WTC11 (cell line): ENCODE measurements at regions not wholly inside any gene's neighbourhood (a gene's known extent, or its start where the extent isn't known, plus 50 kb on each side); places are given as distances from the start of the nearest gene placed in this dataset.

Experiments
- ATAC-seq: fragments of 200-7000 bp; cut with Tn5 transposase; 2 replicates; pipeline ENCODE4 v1.10.0; 2021; ENCODE audit warnings: mild to moderate bottlenecking, moderate library complexity
- CTCF ChIA-PET: fragments of 300-600 bp; sonication (Branson Sonifier 250); formaldehyde crosslinking; loops from one replicate; lab custom pipeline; 2021; ENCODE audit warnings: antibody characterized with exemption; lab: Charles Lee
- POLR2A ChIA-PET: fragments of 350-600 bp; sonication (Branson Sonifier 250); formaldehyde crosslinking; loops from one replicate; lab custom pipeline; 2021; ENCODE audit warnings: antibody characterized with exemption; lab: Charles Lee
- DNase-seq: peaks from one replicate; pipeline ENCODE4 v3.0.0; 2021; ENCODE audit warnings: low spot score
- H3K27ac Mint-ChIP-seq: 2 replicates; pipeline ENCODE4 v1.8.0; 2021; ENCODE audit warnings: mixed read lengths
- H3K27me3 Mint-ChIP-seq: 2 replicates; pipeline ENCODE4 v1.8.0; 2021; ENCODE audit warnings: low read depth, mild to moderate bottlenecking, moderate library complexity, mixed read lengths
- H3K36me3 Mint-ChIP-seq: 2 replicates; pipeline ENCODE4 v1.8.0; 2021; ENCODE audit warnings: mixed read lengths
- H3K4me1 Mint-ChIP-seq: 2 replicates; pipeline ENCODE4 v1.8.0; 2022; ENCODE audit warnings: mixed read lengths
- H3K4me3 Mint-ChIP-seq: 2 replicates; pipeline ENCODE4 v1.8.0; 2021; ENCODE audit warnings: mild to moderate bottlenecking, moderate library complexity, mixed read lengths
- H3K9me3 Mint-ChIP-seq: 2 replicates; pipeline ENCODE4 v1.8.0; 2021; ENCODE audit warnings: mixed read lengths
- CREB1 ChIP-seq: sonication (generic); formaldehyde crosslinking; IDR thresholded peaks from 2 replicates; pipeline ENCODE4 v1.8.0; 2023; ENCODE audit warnings: mild to moderate bottlenecking, missing genetic modification reagents
- ETV6 ChIP-seq: sonication (generic); formaldehyde crosslinking; IDR thresholded peaks from 2 replicates; pipeline ENCODE4 v1.8.1; 2022; ENCODE audit warnings: mild to moderate bottlenecking, missing genetic modification reagents
- FOXP1 ChIP-seq: sonication (generic); formaldehyde crosslinking; IDR thresholded peaks from 2 replicates; pipeline ENCODE4 v1.8.0; 2022; ENCODE audit warnings: missing genetic modification reagents, mild to moderate bottlenecking, moderate library complexity, borderline replicate concordance
- HMGA2 ChIP-seq: fragments of 250-450 bp; sonication (Bioruptor Pico); IDR thresholded peaks from 2 replicates; pipeline ENCODE4 v1.4.0; 2021; ENCODE audit warnings: mild to moderate bottlenecking, moderate library complexity
- NFATC4 ChIP-seq: fragments of 250-450 bp; sonication (Bioruptor Pico); IDR thresholded peaks from 2 replicates; pipeline ENCODE4 v1.9.0; 2021; ENCODE audit warnings: mild to moderate bottlenecking
- NR2C2 ChIP-seq: sonication (generic); formaldehyde crosslinking; IDR thresholded peaks from 2 replicates; pipeline ENCODE4 v1.8.0; 2022; ENCODE audit warnings: mild to moderate bottlenecking, missing genetic modification reagents
- SP1 ChIP-seq: sonication (generic); formaldehyde crosslinking; conservative IDR thresholded peaks from 2 replicates; pipeline ENCODE4 v1.8.1; 2022; ENCODE audit warnings: missing genetic modification reagents
- TCF7 ChIP-seq: sonication (generic); formaldehyde crosslinking; IDR thresholded peaks from 2 replicates; pipeline ENCODE4 v1.8.0; 2022; ENCODE audit warnings: mild to moderate bottlenecking, low read depth, missing genetic modification reagents, moderate library complexity
- TP53 ChIP-seq: sonication (generic); formaldehyde crosslinking; IDR thresholded peaks from 2 replicates; pipeline ENCODE4 v1.8.1; 2023; ENCODE audit warnings: mild to moderate bottlenecking, missing genetic modification reagents
- ZNF232 ChIP-seq: sonication (generic); formaldehyde crosslinking; IDR thresholded peaks from 2 replicates; pipeline ENCODE4 v1.8.0; 2022; ENCODE audit warnings: mild to moderate bottlenecking, missing genetic modification reagents
- TF ChIP-seq, protein P1 (sequence below): sonication (generic); formaldehyde crosslinking; IDR thresholded peaks from 2 replicates; pipeline ENCODE4 v1.8.0; 2023; ENCODE audit warnings: missing genetic modification reagents
- TF ChIP-seq, protein P2 (sequence below): sonication (generic); formaldehyde crosslinking; IDR thresholded peaks from 2 replicates; pipeline ENCODE4 v1.8.0; 2022; ENCODE audit warnings: mild to moderate bottlenecking, missing genetic modification reagents
- TF ChIP-seq, protein P3 (sequence below): sonication (generic); formaldehyde crosslinking; IDR thresholded peaks from 2 replicates; pipeline ENCODE4 v1.8.0; 2022; ENCODE audit warnings: mild to moderate bottlenecking, missing genetic modification reagents
- TF ChIP-seq, protein P4 (sequence below): fragments of 200-600 bp; IDR thresholded peaks from 2 replicates; pipeline ENCODE4 v1.8.0; 2022; ENCODE audit warnings: antibody characterized with exemption
- TF ChIP-seq, protein P5 (sequence below): sonication (generic); formaldehyde crosslinking; IDR thresholded peaks from 2 replicates; pipeline ENCODE4 v1.8.1; 2022; ENCODE audit warnings: missing genetic modification reagents, borderline replicate concordance
- TF ChIP-seq, protein P6 (sequence below): sonication (generic); formaldehyde crosslinking; IDR thresholded peaks from 2 replicates; pipeline ENCODE4 v1.8.1; 2022; ENCODE audit warnings: mild to moderate bottlenecking, missing genetic modification reagents, moderate library complexity, borderline replicate concordance
- TF ChIP-seq, protein P7 (sequence below): sonication (generic); formaldehyde crosslinking; IDR thresholded peaks from 2 replicates; pipeline ENCODE4 v1.8.1; 2023; ENCODE audit warnings: mild to moderate bottlenecking, missing genetic modification reagents, borderline replicate concordance
- TF ChIP-seq, protein P8 (sequence below): fragments of 250-450 bp; sonication (Bioruptor Pico); IDR thresholded peaks from 2 replicates; pipeline ENCODE4 v1.8.0; 2021; ENCODE audit warnings: mild to moderate bottlenecking

DNA sequence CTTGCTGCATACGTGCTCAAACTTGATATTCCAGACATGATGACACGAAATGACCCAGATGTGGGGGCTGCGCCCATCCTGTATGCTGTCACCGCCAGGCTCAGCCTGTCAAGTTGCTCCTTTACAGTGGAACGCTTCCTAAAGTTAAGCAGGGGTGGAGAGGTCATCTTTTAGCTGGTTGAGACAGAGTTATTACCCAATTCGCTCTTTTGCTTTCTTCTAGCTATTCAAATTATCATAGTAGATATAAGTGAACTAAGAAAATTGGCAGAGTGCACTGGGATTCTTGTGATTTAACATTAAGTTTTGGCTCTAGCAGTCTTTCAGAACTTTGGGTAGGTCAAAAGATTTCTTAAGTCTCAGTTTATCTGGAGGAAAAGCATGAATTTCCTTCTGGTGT is 69.8 kb upstream of the BASP1 start:
- peaks cover 49% of the 10 kb centered on the region for H3K27me3 Mint-ChIP-seq
- H3K4me1 Mint-ChIP-seq, result peaks cover 51% of the 10 kb centered on the region
- DNase-seq (no peak), ATAC-seq (no peak)
- H3K9me3 Mint-ChIP-seq, result no peaks in the 10 kb centered on the region
- CTCF ChIA-PET, result interaction anchor here (1.2 to 1.6 kb wide), 2 partner anchors 15 to 42 kb away, joined by 6 to 10 read pairs; no protein-coding TSS in a partner anchor
- H3K4me3 Mint-ChIP-seq, result no peak overlapping the region
- no peak for TF ChIP-seq HMGA2 (CRISPR knock-in tag)
- TF ChIP-seq, protein P1, sequence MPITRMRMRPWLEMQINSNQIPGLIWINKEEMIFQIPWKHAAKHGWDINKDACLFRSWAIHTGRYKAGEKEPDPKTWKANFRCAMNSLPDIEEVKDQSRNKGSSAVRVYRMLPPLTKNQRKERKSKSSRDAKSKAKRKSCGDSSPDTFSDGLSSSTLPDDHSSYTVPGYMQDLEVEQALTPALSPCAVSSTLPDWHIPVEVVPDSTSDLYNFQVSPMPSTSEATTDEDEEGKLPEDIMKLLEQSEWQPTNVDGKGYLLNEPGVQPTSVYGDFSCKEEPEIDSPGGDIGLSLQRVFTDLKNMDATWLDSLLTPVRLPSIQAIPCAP (CRISPR knock-in tag), result no peak
- TF ChIP-seq, protein P2, sequence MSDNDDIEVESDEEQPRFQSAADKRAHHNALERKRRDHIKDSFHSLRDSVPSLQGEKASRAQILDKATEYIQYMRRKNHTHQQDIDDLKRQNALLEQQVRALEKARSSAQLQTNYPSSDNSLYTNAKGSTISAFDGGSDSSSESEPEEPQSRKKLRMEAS (CRISPR knock-in tag), result no peak
- no peak for TF ChIP-seq ZNF232 (CRISPR knock-in tag)
- TF ChIP-seq, protein P3, sequence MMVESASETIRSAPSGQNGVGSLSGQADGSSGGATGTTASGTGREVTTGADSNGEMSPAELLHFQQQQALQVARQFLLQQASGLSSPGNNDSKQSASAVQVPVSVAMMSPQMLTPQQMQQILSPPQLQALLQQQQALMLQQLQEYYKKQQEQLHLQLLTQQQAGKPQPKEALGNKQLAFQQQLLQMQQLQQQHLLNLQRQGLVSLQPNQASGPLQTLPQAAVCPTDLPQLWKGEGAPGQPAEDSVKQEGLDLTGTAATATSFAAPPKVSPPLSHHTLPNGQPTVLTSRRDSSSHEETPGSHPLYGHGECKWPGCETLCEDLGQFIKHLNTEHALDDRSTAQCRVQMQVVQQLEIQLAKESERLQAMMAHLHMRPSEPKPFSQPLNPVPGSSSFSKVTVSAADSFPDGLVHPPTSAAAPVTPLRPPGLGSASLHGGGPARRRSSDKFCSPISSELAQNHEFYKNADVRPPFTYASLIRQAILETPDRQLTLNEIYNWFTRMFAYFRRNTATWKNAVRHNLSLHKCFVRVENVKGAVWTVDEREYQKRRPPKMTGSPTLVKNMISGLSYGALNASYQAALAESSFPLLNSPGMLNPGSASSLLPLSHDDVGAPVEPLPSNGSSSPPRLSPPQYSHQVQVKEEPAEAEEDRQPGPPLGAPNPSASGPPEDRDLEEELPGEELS (CRISPR knock-in tag), result no peak
- H3K27ac Mint-ChIP-seq, result no peak overlapping the region
- POLR2A ChIA-PET, result interaction anchor here (0.5 kb wide), 1 partner anchor 57 kb away, joined by 5 read pairs; no protein-coding TSS in a partner anchor
- no peaks in the 10 kb centered on the region for H3K36me3 Mint-ChIP-seq

DNA sequence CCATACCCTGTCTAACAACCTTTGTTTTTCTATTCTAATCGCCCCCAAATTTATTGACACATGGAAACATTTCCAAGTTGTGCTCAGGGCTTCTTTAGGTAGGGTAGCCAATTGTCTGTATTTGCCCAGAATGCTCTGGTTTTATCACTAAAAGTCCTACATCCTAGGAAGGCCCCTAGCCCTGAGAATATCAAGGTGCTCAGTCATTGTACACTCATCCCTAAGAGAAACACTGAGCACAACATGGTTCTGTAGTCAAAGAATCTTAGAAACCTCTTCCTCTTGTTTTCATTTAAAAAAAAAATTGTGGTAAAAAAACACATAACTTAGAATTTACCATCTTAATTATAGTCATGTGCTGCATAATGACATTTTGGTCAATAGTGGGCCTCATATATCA is 69.0 kb upstream of the BASP1 start:
- DNase-seq, result no peak
- Mint-ChIP-seq H3K27me3 (peaks cover 47% of the 10 kb centered on the region), H3K27ac (no peak overlapping the region), H3K4me3 (no peak overlapping the region), H3K9me3 (no peaks in the 10 kb centered on the region)
- CTCF ChIA-PET, result interaction anchor here (1.2 to 1.6 kb wide), 2 partner anchors 16 to 41 kb away, joined by 6 to 10 read pairs; no protein-coding TSS in a partner anchor
- TF ChIP-seq CREB1 (CRISPR knock-in tag), result no peak
- no peak for TF ChIP-seq TP53 (CRISPR knock-in tag)
- TF ChIP-seq, protein P4, sequence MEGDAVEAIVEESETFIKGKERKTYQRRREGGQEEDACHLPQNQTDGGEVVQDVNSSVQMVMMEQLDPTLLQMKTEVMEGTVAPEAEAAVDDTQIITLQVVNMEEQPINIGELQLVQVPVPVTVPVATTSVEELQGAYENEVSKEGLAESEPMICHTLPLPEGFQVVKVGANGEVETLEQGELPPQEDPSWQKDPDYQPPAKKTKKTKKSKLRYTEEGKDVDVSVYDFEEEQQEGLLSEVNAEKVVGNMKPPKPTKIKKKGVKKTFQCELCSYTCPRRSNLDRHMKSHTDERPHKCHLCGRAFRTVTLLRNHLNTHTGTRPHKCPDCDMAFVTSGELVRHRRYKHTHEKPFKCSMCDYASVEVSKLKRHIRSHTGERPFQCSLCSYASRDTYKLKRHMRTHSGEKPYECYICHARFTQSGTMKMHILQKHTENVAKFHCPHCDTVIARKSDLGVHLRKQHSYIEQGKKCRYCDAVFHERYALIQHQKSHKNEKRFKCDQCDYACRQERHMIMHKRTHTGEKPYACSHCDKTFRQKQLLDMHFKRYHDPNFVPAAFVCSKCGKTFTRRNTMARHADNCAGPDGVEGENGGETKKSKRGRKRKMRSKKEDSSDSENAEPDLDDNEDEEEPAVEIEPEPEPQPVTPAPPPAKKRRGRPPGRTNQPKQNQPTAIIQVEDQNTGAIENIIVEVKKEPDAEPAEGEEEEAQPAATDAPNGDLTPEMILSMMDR, result no peak
- TF ChIP-seq, protein P5, sequence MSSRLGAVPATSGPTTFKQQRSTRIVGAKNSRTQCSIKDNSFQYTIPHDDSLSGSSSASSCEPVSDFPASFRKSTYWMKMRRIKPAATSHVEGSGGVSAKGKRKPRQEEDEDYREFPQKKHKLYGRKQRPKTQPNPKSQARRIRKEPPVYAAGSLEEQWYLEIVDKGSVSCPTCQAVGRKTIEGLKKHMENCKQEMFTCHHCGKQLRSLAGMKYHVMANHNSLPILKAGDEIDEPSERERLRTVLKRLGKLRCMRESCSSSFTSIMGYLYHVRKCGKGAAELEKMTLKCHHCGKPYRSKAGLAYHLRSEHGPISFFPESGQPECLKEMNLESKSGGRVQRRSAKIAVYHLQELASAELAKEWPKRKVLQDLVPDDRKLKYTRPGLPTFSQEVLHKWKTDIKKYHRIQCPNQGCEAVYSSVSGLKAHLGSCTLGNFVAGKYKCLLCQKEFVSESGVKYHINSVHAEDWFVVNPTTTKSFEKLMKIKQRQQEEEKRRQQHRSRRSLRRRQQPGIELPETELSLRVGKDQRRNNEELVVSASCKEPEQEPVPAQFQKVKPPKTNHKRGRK, result no peak
- no peak for TF ChIP-seq NR2C2
- no peak for TF ChIP-seq TCF7 (CRISPR knock-in tag)
- TF ChIP-seq, protein P6, sequence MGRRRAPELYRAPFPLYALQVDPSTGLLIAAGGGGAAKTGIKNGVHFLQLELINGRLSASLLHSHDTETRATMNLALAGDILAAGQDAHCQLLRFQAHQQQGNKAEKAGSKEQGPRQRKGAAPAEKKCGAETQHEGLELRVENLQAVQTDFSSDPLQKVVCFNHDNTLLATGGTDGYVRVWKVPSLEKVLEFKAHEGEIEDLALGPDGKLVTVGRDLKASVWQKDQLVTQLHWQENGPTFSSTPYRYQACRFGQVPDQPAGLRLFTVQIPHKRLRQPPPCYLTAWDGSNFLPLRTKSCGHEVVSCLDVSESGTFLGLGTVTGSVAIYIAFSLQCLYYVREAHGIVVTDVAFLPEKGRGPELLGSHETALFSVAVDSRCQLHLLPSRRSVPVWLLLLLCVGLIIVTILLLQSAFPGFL (CRISPR knock-in tag), result no peak
- TF ChIP-seq FOXP1, result no peak
- TF ChIP-seq ETV6, result no peak
- TF ChIP-seq, protein P7, sequence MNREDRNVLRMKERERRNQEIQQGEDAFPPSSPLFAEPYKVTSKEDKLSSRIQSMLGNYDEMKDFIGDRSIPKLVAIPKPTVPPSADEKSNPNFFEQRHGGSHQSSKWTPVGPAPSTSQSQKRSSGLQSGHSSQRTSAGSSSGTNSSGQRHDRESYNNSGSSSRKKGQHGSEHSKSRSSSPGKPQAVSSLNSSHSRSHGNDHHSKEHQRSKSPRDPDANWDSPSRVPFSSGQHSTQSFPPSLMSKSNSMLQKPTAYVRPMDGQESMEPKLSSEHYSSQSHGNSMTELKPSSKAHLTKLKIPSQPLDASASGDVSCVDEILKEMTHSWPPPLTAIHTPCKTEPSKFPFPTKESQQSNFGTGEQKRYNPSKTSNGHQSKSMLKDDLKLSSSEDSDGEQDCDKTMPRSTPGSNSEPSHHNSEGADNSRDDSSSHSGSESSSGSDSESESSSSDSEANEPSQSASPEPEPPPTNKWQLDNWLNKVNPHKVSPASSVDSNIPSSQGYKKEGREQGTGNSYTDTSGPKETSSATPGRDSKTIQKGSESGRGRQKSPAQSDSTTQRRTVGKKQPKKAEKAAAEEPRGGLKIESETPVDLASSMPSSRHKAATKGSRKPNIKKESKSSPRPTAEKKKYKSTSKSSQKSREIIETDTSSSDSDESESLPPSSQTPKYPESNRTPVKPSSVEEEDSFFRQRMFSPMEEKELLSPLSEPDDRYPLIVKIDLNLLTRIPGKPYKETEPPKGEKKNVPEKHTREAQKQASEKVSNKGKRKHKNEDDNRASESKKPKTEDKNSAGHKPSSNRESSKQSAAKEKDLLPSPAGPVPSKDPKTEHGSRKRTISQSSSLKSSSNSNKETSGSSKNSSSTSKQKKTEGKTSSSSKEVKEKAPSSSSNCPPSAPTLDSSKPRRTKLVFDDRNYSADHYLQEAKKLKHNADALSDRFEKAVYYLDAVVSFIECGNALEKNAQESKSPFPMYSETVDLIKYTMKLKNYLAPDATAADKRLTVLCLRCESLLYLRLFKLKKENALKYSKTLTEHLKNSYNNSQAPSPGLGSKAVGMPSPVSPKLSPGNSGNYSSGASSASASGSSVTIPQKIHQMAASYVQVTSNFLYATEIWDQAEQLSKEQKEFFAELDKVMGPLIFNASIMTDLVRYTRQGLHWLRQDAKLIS (CRISPR knock-in tag), result no peak
- no peak for TF ChIP-seq SP1 (CRISPR knock-in tag)
- TF ChIP-seq, protein P8, sequence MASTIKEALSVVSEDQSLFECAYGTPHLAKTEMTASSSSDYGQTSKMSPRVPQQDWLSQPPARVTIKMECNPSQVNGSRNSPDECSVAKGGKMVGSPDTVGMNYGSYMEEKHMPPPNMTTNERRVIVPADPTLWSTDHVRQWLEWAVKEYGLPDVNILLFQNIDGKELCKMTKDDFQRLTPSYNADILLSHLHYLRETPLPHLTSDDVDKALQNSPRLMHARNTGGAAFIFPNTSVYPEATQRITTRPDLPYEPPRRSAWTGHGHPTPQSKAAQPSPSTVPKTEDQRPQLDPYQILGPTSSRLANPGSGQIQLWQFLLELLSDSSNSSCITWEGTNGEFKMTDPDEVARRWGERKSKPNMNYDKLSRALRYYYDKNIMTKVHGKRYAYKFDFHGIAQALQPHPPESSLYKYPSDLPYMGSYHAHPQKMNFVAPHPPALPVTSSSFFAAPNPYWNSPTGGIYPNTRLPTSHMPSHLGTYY (CRISPR knock-in tag), result no peak
- no peak for TF ChIP-seq NFATC4 (CRISPR knock-in tag)
- TF ChIP-seq, all 79 proteins: peak for 0
- POLR2A ChIA-PET, result no interaction called here
- ATAC-seq, result no peak
- Mint-ChIP-seq H3K36me3 (no peaks in the 10 kb centered on the region), H3K4me1 (peaks cover 48% of the 10 kb centered on the region)
